SK-N-SH treated with all-trans-retinoic acid at 6 μM for 48 hours (cell line): ENCODE measurements at regions not wholly inside any gene's neighbourhood (a gene's known extent, or its start where the extent isn't known, plus 50 kb on each side); places are given as distances from the start of the nearest gene placed in this dataset.
A peak's percentile ranks its signal among the peaks of the same experiment; 100 is the strongest.

Source experiments
- ATAC-seq: fragments of 200-7000 bp; cut with Tn5 transposase; 3 replicates; pipeline ENCODE4 v1.9.1; 2020; ENCODE audit warnings: mild to moderate bottlenecking, moderate library complexity
- ARNTL ChIP-seq: fragments of 450-650 bp; formaldehyde crosslinking; IDR thresholded peaks from 2 replicates; pipeline ENCODE4 v1.5.0; 2020; ENCODE audit warnings: low read depth, mild to moderate bottlenecking, moderate library complexity, borderline replicate concordance
- CREB5 ChIP-seq: fragments of 250-450 bp; sonication (Bioruptor Pico); IDR thresholded peaks from 2 replicates; pipeline ENCODE4 v1.5.1; 2020; ENCODE audit warnings: low read depth, mild to moderate bottlenecking, moderate library complexity
- CSDC2 ChIP-seq: fragments of 250-450 bp; sonication (Bioruptor Pico); IDR thresholded peaks from 2 replicates; pipeline ENCODE4 v1.5.0; 2020; ENCODE audit warnings: mild to moderate bottlenecking, moderate library complexity
- ESRRG ChIP-seq: fragments of 250-450 bp; sonication (Bioruptor Pico); IDR thresholded peaks from 2 replicates; pipeline ENCODE4 v1.6.1; 2021; ENCODE audit warnings: mild to moderate bottlenecking
- GLIS3 ChIP-seq: fragments of 250-450 bp; sonication (Bioruptor Pico); IDR thresholded peaks from 2 replicates; pipeline ENCODE4 v1.5.0; 2020; ENCODE audit warnings: mild to moderate bottlenecking, moderate library complexity
- ISL1 ChIP-seq: fragments of 250-450 bp; sonication (Bioruptor Pico); IDR thresholded peaks from 2 replicates; pipeline ENCODE4 v2.1.2; 2022; ENCODE audit warnings: mild to moderate bottlenecking, moderate library complexity
- OSR1 ChIP-seq: fragments of 250-450 bp; sonication (Bioruptor Pico); IDR thresholded peaks from 2 replicates; pipeline ENCODE4 v1.8.0; 2022; ENCODE audit warnings: moderate library complexity, mild to moderate bottlenecking, inconsistent platforms
- PATZ1 ChIP-seq: fragments of 250-450 bp; sonication (Bioruptor Pico); IDR thresholded peaks from 2 replicates; pipeline ENCODE4 v1.8.0; 2020; ENCODE audit warnings: mild to moderate bottlenecking, moderate library complexity, borderline replicate concordance
- POU6F1 ChIP-seq: fragments of 250-450 bp; sonication (Bioruptor Pico); IDR thresholded peaks from 2 replicates; pipeline ENCODE4 v1.8.0; 2021; ENCODE audit warnings: low read depth, mild to moderate bottlenecking, moderate library complexity, borderline replicate concordance
- PPARA ChIP-seq: fragments of 250-450 bp; sonication (Bioruptor Pico); IDR thresholded peaks from 2 replicates; pipeline ENCODE4 v1.5.0; 2020; ENCODE audit warnings: mild to moderate bottlenecking, borderline replicate concordance
- RARB ChIP-seq: fragments of 250-450 bp; sonication (Bioruptor Pico); IDR thresholded peaks from 2 replicates; pipeline ENCODE4 v1.8.0; 2021; ENCODE audit warnings: mild to moderate bottlenecking, moderate library complexity
- SNAI2 ChIP-seq: fragments of 250-450 bp; sonication (Bioruptor Pico); IDR thresholded peaks from 2 replicates; pipeline ENCODE4 v1.5.0; 2020; ENCODE audit warnings: mild to moderate bottlenecking, moderate library complexity
- TOX ChIP-seq: fragments of 250-450 bp; sonication (Bioruptor Pico); IDR thresholded peaks from 2 replicates; pipeline ENCODE4 v1.8.0; 2021; ENCODE audit warnings: mild to moderate bottlenecking, moderate library complexity, borderline replicate concordance
- TSHZ2 ChIP-seq: fragments of 250-450 bp; sonication (Bioruptor Pico); IDR thresholded peaks from 2 replicates; pipeline ENCODE4 v1.5.0; 2020; ENCODE audit warnings: mild to moderate bottlenecking, moderate library complexity
- ZFP3 ChIP-seq: fragments of 250-450 bp; sonication (Bioruptor Pico); IDR thresholded peaks from 2 replicates; pipeline ENCODE4 v1.5.0; 2020; ENCODE audit warnings: mild to moderate bottlenecking, moderate library complexity
- ZFP30 ChIP-seq: fragments of 450-650 bp; formaldehyde crosslinking; IDR thresholded peaks from 2 replicates; pipeline ENCODE4 v1.5.0; 2022; ENCODE audit warnings: mild to moderate bottlenecking, moderate library complexity
- ZNF565 ChIP-seq: fragments of 450-650 bp; formaldehyde crosslinking; conservative IDR thresholded peaks from 2 replicates; pipeline ENCODE4 v1.5.0; 2020; ENCODE audit warnings: low read depth, mild to moderate bottlenecking, moderate library complexity
- ZNF70 ChIP-seq: fragments of 450-650 bp; formaldehyde crosslinking; IDR thresholded peaks from 2 replicates; pipeline ENCODE4 v1.5.0; 2020; ENCODE audit warnings: mild to moderate bottlenecking, moderate library complexity

GRCh38 chr2:209367075-209367747 is 56.6 kb upstream of the MAP2 start:
- TF ChIP-seq ISL1 (CRISPR knock-in tag) (peak; percentile 66), PPARA (CRISPR knock-in tag) (no peak)
- peak; percentile 26 for ATAC-seq

GRCh38 chr2:209368406-209368805 is 55.4 kb upstream of the MAP2 start:
- peak; percentile 58 for ATAC-seq

GRCh38 chr2:209368914-209369313 is 54.9 kb upstream of the MAP2 start:
- no peak for TF ChIP-seq OSR1
- TF ChIP-seq CSDC2 (CRISPR knock-in tag), result no peak
- TF ChIP-seq ISL1 (CRISPR knock-in tag), result peak; percentile 80
- TF ChIP-seq, all 23 proteins: peak for 1

More at GRCh38 chr2:209368406-209368805, 55.4 kb upstream of the MAP2 start:
- TF ChIP-seq ZFP30 (CRISPR knock-in tag), result no peak
- no peak for TF ChIP-seq GLIS3 (CRISPR knock-in tag)
- no peak for TF ChIP-seq TOX (CRISPR knock-in tag)
- no peak for TF ChIP-seq TSHZ2 (CRISPR knock-in tag)
- no peak for TF ChIP-seq ESRRG (CRISPR knock-in tag)
- no peak for TF ChIP-seq CSDC2 (CRISPR knock-in tag)
- TF ChIP-seq POU6F1 (CRISPR knock-in tag), result no peak
- no peak for TF ChIP-seq ZNF565 (CRISPR knock-in tag)
- no peak for TF ChIP-seq SNAI2 (CRISPR knock-in tag)
- TF ChIP-seq RARB (CRISPR knock-in tag), result no peak
- TF ChIP-seq ZFP3, result no peak
- no peak for TF ChIP-seq CREB5 (CRISPR knock-in tag)
- TF ChIP-seq PPARA (CRISPR knock-in tag), result no peak
- no peak for TF ChIP-seq ZNF70 (CRISPR knock-in tag)
- TF ChIP-seq ISL1 (CRISPR knock-in tag), result no peak
- no peak for TF ChIP-seq ARNTL (CRISPR knock-in tag)
- no peak for TF ChIP-seq PATZ1 (CRISPR knock-in tag)

GRCh38 chr2:209369656-209370055 is 54.2 kb upstream of the MAP2 start:
- no peak for TF ChIP-seq GLIS3 (CRISPR knock-in tag)
- no peak for TF ChIP-seq PPARA (CRISPR knock-in tag)
- no peak for TF ChIP-seq POU6F1 (CRISPR knock-in tag)
- no peak for ATAC-seq

More at GRCh38 chr2:209368914-209369313, 54.9 kb upstream of the MAP2 start:
- ATAC-seq, result peak; percentile 94
